Glutamatergic neuron (in vitro differentiated cells): ENCODE measurements at regions not wholly inside any gene's neighbourhood (a gene's known extent, or its start where the extent isn't known, plus 50 kb on each side); places are given as distances from the start of the nearest gene placed in this dataset.
"Not testable (repeated sequence)": the region's sequence is repeated elsewhere in the genome, so short reads cannot be mapped to it uniquely, and the experiment has no call there.

Experiments
- DNase-seq: peaks from one replicate; pipeline ENCODE4 v3.0.0; 2022
- H3K27ac Mint-ChIP-seq: one replicate; pipeline ENCODE4 v1.8.0; 2020; ENCODE audit warnings: mild to moderate bottlenecking, mixed read lengths, inconsistent platforms; ENCODE audit not compliant: unreplicated experiment
- H3K27me3 Mint-ChIP-seq: one replicate; pipeline ENCODE4 v1.8.0; 2020; ENCODE audit warnings: mild to moderate bottlenecking, moderate library complexity, mixed read lengths, inconsistent platforms; ENCODE audit not compliant: unreplicated experiment
- H3K36me3 Mint-ChIP-seq: one replicate; pipeline ENCODE4 v1.8.0; 2020; ENCODE audit warnings: mild to moderate bottlenecking, mixed read lengths, inconsistent platforms; ENCODE audit not compliant: unreplicated experiment
- H3K4me1 Mint-ChIP-seq: one replicate; pipeline ENCODE4 v1.8.0; 2020; ENCODE audit warnings: mild to moderate bottlenecking, low read depth, mixed read lengths, inconsistent platforms; ENCODE audit not compliant: unreplicated experiment
- H3K4me3 Mint-ChIP-seq: one replicate; pipeline ENCODE4 v1.8.0; 2020; ENCODE audit warnings: mild to moderate bottlenecking, mixed read lengths, inconsistent platforms; ENCODE audit not compliant: unreplicated experiment
- H3K9me3 Mint-ChIP-seq: one replicate; pipeline ENCODE4 v1.8.0; 2020; ENCODE audit warnings: mild to moderate bottlenecking, moderate library complexity, mixed read lengths, inconsistent platforms; ENCODE audit not compliant: unreplicated experiment
- CTCF ChIP-seq: fragments of 200-600 bp; sonication (generic); IDR thresholded peaks from one replicate; pipeline ENCODE4 v1.5.0; 2021; ENCODE audit not compliant: partially characterized antibody, unreplicated experiment

DNA sequence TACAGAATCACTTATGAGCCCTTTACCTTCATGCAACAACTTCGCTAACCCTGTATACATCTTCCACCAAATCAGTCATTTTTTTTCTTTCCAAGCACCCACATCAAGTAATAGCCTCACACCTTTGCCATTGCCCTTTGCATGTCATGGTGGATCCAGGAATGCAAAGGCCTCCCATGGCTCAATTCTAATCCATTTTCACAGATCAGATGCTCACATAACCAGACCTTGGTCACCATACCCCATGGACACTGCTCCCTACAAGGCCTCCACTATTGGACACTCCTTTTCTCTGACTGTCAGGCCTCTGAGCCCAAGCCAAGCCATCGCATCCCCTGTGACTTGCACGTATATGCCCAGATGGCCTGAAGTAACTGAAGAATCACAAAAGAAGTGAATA, 179.5 kb downstream of the RASEF start:
- DNase-seq, result no peak
- peaks cover 2% of the 10 kb centered on the region for H3K9me3 Mint-ChIP-seq
- no peak overlapping the region for H3K27ac Mint-ChIP-seq
- no peak overlapping the region for H3K4me3 Mint-ChIP-seq
- H3K27me3 Mint-ChIP-seq, result peaks cover 4% of the 10 kb centered on the region
- H3K4me1 Mint-ChIP-seq, result no peaks in the 10 kb centered on the region
- TF ChIP-seq CTCF, result no peak
- H3K36me3 Mint-ChIP-seq, result peaks cover 5% of the 10 kb centered on the region

DNA sequence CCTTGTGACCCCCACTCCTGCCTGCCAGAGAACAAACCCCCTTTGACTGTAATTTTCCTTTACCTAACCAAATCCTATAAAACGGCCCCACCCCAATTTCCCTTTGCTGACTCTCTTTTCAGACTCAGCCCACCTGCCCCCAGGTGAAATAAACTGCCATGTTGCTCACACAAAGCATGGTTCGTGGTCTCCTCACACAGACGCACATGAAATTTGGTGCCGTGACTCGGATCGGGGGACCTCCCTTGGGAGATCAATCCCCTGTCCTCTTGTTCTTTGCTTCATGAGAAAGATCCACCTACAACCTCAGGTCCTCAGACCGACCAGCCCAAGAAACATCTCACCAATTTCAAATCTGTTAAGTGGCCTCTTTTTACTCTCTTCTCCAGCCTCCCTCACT, 179.0 kb downstream of the RASEF start:
- H3K4me3 Mint-ChIP-seq, H3K9me3 Mint-ChIP-seq, H3K27ac Mint-ChIP-seq, H3K4me1 Mint-ChIP-seq, H3K36me3 Mint-ChIP-seq, DNase-seq, H3K27me3 Mint-ChIP-seq: not testable (repeated sequence)

GRCh38 chr9:82890401-82890800, 172.5 kb downstream of the RASEF start:
- Mint-ChIP-seq H3K36me3 (no peaks in the 10 kb centered on the region), H3K9me3 (peaks cover 4% of the 10 kb centered on the region), H3K27ac (no peak overlapping the region), H3K4me1 (peaks cover 3% of the 10 kb centered on the region), H3K4me3 (no peak overlapping the region), H3K27me3 (peaks cover 3% of the 10 kb centered on the region)
- no peak for TF ChIP-seq CTCF
- DNase-seq, result no peak

DNA sequence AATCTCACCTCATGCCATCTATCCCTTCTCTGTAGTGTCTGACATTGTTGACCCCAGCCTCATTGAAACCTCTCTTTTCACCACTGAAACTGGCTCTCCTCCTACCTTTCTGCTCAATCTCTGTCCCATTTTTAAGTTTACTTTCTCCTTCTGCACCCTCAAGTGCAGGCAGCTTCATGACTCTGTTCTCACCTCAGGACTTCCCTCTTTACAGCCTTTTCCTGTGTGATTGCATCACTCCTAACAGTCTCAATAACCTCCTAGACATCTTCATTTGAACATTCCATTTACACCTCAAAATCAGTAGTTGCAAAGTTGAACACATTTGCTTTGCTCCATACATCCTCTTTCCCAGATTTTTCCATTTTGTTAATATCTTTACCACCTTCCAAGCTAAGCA, 172.1 kb downstream of the RASEF start:
- peaks cover 3% of the 10 kb centered on the region for H3K4me1 Mint-ChIP-seq
- no peak overlapping the region for H3K27ac Mint-ChIP-seq
- DNase-seq, result no peak
- H3K9me3 Mint-ChIP-seq, result peaks cover 4% of the 10 kb centered on the region
- no peak overlapping the region for H3K4me3 Mint-ChIP-seq
- no peaks in the 10 kb centered on the region for H3K36me3 Mint-ChIP-seq
- TF ChIP-seq CTCF, result no peak
- H3K27me3 Mint-ChIP-seq, result peaks cover 3% of the 10 kb centered on the region

DNA sequence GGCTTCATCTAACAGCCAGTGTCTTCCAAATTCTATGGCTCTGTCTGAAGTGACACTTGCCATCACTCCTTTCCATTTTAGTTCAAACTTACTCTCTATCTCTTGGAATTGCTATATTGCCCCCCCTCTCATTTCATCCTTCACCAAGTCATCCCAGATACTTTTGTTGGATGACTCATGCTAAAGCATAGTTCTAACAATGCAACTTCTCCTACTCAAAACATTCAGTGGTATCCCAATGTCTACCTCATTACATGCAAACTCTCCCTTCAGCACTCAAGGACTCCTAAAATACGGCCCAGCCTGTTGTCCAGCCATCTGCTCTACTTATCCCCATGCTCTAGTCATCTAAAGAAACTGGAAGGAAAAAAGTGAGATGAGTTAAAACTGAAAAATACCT, 171.6 kb downstream of the RASEF start:
- no peak overlapping the region for H3K4me3 Mint-ChIP-seq
- H3K9me3 Mint-ChIP-seq, result peaks cover 3% of the 10 kb centered on the region
- no peak for TF ChIP-seq CTCF
- H3K27ac Mint-ChIP-seq, result no peak overlapping the region
- DNase-seq, result no peak
- no peaks in the 10 kb centered on the region for H3K36me3 Mint-ChIP-seq
- peaks cover 3% of the 10 kb centered on the region for H3K4me1 Mint-ChIP-seq
- peaks cover 2% of the 10 kb centered on the region for H3K27me3 Mint-ChIP-seq

- Mint-ChIP-seq H3K4me1 (peaks cover 3% of the 10 kb centered on the region), H3K36me3 (no peaks in the 10 kb centered on the region), H3K27ac (no peak overlapping the region), H3K27me3 (peaks cover 2% of the 10 kb centered on the region), H3K4me3 (no peak overlapping the region), H3K9me3 (peaks cover 4% of the 10 kb centered on the region)
- TF ChIP-seq CTCF, result no peak
- no peak for DNase-seq
Observed at GRCh38 chr9:82893549-82893948, 169.4 kb downstream of the RASEF start.
